Endothelial cell of umbilical vein (primary cell): ENCODE measurements at regions not wholly inside any gene's neighbourhood (a gene's known extent, or its start where the extent isn't known, plus 50 kb on each side); places are given as distances from the start of the nearest gene placed in this dataset.

ENCODE experiments used
- BruUV-seq: library from RNA; stranded (reverse); fragments of 400-500 nt; replicated peaks from 2 replicates; lab custom pipeline; 2021; lab: Mats Ljungman, UMichigan
- CTCF ChIA-PET: fragments of 300-600, 350-600 bp; sonication (Branson Sonifier 250); formaldehyde crosslinking; loops from one replicate; lab custom pipeline; 2021; ENCODE audit warnings: antibody characterized with exemption, inconsistent platforms; lab: Charles Lee
- POLR2A ChIA-PET: fragments of 300-600, 350-600 bp; sonication (Branson Sonifier 250); formaldehyde crosslinking; loops from one replicate; lab custom pipeline; 2021; ENCODE audit warnings: antibody characterized with exemption, inconsistent platforms; lab: Charles Lee
- DNase-seq: peaks from one replicate; pipeline ENCODE4 v3.0.0-alpha.2; 2011; ENCODE audit warnings: low read depth, low spot score
- FAIRE-seq: peaks from 2 replicates; lab custom pipeline; 2011; peaks lifted over from hg19 to GRCh38; lab: Jason Lieb, UNC
- H2AFZ ChIP-seq: 2 replicates; pipeline ENCODE4 v1.6.0; 2012; ENCODE audit warnings: low read depth, low read length, control low read depth, inconsistent platforms
- H3K27ac ChIP-seq: 2 replicates; pipeline ENCODE4 v1.5.1; 2011; ENCODE audit warnings: low read depth, mild to moderate bottlenecking, control low read depth, low read length, moderate library complexity; ENCODE audit not compliant: insufficient read depth
- H3K27me3 ChIP-seq, 2 experiments: 2 replicates each; pipeline versions ENCODE4 v1.6.0 to v1.6.1; 2011; ENCODE audit warnings: low read length in 2 of 2, mixed read lengths in 1 of 2; ENCODE audit not compliant: control insufficient read depth in 2 of 2, insufficient read depth in 2 of 2
- H3K36me3 ChIP-seq, 2 experiments: 2 replicates in 1 of 2; 3 replicates in 1 of 2; pipeline ENCODE4 v1.5.1; 2011; ENCODE audit warnings: low read length in 2 of 2, mild to moderate bottlenecking in 1 of 2, moderate library complexity in 1 of 2; ENCODE audit not compliant: control insufficient read depth in 2 of 2, insufficient read depth in 2 of 2; ENCODE audit errors: extremely low read depth in 1 of 2
- H3K4me1 ChIP-seq: 3 replicates; pipeline ENCODE4 v1.5.1; 2011; ENCODE audit warnings: mild to moderate bottlenecking, low read length; ENCODE audit not compliant: control insufficient read depth, insufficient read depth; ENCODE audit errors: extremely low read depth
- H3K4me2 ChIP-seq: 2 replicates; pipeline ENCODE4 v1.6.1; 2011; ENCODE audit warnings: low read length, control low read depth, mixed read lengths; ENCODE audit not compliant: insufficient read depth
- H3K4me3 ChIP-seq, 3 experiments: fragments of 200-600 bp in 1 of 3; sonication (generic), shearing (Covaris generic) in 1 of 3; replicated peaks in 1 of 3; 2 replicates each; pipeline ENCODE4 v1.5.1; 2011 to 2016; ENCODE audit warnings: control low read depth in 3 of 3, low read length in 3 of 3, mild to moderate bottlenecking in 2 of 3, inconsistent platforms in 1 of 3, low read depth in 1 of 3, moderate library complexity in 1 of 3; ENCODE audit not compliant: insufficient read depth in 1 of 3
- H3K79me2 ChIP-seq: 2 replicates; pipeline ENCODE4 v1.6.0; 2012; ENCODE audit warnings: low read length, inconsistent platforms; ENCODE audit not compliant: control insufficient read depth, insufficient read depth
- H3K9ac ChIP-seq: replicated peaks from 2 replicates; pipeline ENCODE3; 2011; ENCODE audit warnings: low read length, control low read depth; ENCODE audit not compliant: insufficient read depth; ENCODE audit errors: extremely low read depth
- H3K9me1 ChIP-seq: replicated peaks from 3 replicates; pipeline ENCODE4 v1.6.0; 2011; ENCODE audit warnings: mild to moderate bottlenecking, low read length; ENCODE audit not compliant: control insufficient read depth, insufficient read depth; ENCODE audit errors: extremely low read depth
- H3K9me3 ChIP-seq: replicated peaks from 2 replicates; pipeline ENCODE4 v1.5.1; 2012; ENCODE audit warnings: low read length, inconsistent platforms; ENCODE audit not compliant: control insufficient read depth, insufficient read depth
- H4K20me1 ChIP-seq: replicated peaks from 2 replicates; pipeline ENCODE3; 2011; ENCODE audit warnings: mild to moderate bottlenecking, low read length; ENCODE audit not compliant: control insufficient read depth, insufficient read depth; ENCODE audit errors: extremely low read depth
- EZH2 ChIP-seq: IDR thresholded peaks from 2 replicates; pipeline ENCODE4 v1.6.1; 2012; ENCODE audit warnings: borderline replicate concordance, low read depth, mild to moderate bottlenecking, moderate library complexity, low read length, inconsistent platforms; ENCODE audit not compliant: severe bottlenecking
- FOS ChIP-seq: IDR thresholded peaks from 2 replicates; pipeline ENCODE4 v1.6.1; 2011; ENCODE audit warnings: mild to moderate bottlenecking, low read length, moderate library complexity, borderline replicate concordance; ENCODE audit not compliant: insufficient read depth
- GATA2 ChIP-seq: IDR thresholded peaks from 2 replicates; pipeline ENCODE4 v1.7.0; 2011; ENCODE audit warnings: low read depth, mild to moderate bottlenecking, moderate library complexity, mixed read lengths, low read length; ENCODE audit not compliant: insufficient read length, insufficient read depth
- JUN ChIP-seq: IDR thresholded peaks from 2 replicates; pipeline ENCODE4 v1.6.1; 2011; ENCODE audit warnings: borderline replicate concordance, low read depth; ENCODE audit not compliant: insufficient read length, insufficient read depth
- MYC ChIP-seq: IDR thresholded peaks from one replicate; pipeline ENCODE4 v1.6.1; 2011; ENCODE audit warnings: mild to moderate bottlenecking, low read depth, low read length
- POLR2A ChIP-seq: IDR thresholded peaks from 2 replicates; pipeline ENCODE4 v1.6.1; 2012; ENCODE audit warnings: low read depth, mild to moderate bottlenecking, control low read depth, low read length
- dilution Hi-C: fragments of 300-500 bp; cut with MboI; formaldehyde crosslinking; loops from one replicate; pipeline ENCODE4 v1.15.0; 2019; ENCODE audit warnings: low sequenced_read_pairs; ENCODE audit not compliant: extremely low pct_ligation_motif_present
- intact Hi-C: fragments of 100-400 bp; cut with micrococcal nuclease; formaldehyde crosslinking; loops from one replicate; pipeline ENCODE4 v1.10.0; 2022
- TF ChIP-seq, protein P1 (sequence below), 2 donors: IDR thresholded peaks; 1 replicate in 1 of 2; 2 replicates in 1 of 2; pipeline ENCODE4 v1.5.1; 2011; ENCODE audit warnings: low read length in 2 of 2, mild to moderate bottlenecking in 2 of 2, moderate library complexity in 2 of 2, control low read depth in 1 of 2, inconsistent platforms in 1 of 2, low read depth in 1 of 2; ENCODE audit not compliant: insufficient read depth in 1 of 2; ENCODE audit errors: extremely low read depth in 1 of 2

DNA sequence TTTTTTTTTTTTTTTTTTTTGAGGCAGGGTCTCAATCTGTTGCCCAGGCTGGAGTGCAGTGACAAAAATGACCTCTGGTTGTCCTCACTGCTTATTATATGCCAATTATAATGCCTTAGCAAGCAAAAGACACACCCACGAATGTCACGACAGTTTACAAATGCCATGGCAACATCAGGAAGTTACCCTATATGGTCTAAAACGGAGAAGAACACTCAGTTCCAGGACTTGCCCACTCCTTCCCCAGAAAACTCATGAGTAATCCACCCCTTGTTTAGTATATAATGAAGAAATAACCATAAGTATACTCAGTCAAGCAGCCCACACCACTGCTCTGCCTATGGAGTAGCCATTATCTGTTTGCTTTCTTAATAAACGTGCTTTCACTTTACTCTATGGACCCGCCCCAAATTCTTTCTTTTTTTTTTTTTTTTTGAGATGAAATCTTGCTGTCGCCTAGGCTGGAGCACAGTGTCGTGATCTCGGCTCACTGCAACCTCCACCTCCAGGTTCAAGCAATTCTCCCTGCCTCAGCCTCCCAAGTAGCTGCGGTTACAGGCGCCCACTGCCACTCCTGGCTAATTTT is 106.2 kb downstream of the SMIM20 start:
- intact Hi-C loops, result no loop called here
- POLR2A ChIA-PET, result no interaction called here
- no peaks in the 10 kb centered on the region for H4K20me1 ChIP-seq
- CTCF ChIA-PET, result no interaction called here
- FAIRE-seq (no peak), DNase-seq (no peak)
- no peak for TF ChIP-seq JUN
- no peak for TF ChIP-seq POLR2A
- TF ChIP-seq FOS, result no peak
- no peak for TF ChIP-seq MYC
- no peak for TF ChIP-seq EZH2
- TF ChIP-seq, protein P1, sequence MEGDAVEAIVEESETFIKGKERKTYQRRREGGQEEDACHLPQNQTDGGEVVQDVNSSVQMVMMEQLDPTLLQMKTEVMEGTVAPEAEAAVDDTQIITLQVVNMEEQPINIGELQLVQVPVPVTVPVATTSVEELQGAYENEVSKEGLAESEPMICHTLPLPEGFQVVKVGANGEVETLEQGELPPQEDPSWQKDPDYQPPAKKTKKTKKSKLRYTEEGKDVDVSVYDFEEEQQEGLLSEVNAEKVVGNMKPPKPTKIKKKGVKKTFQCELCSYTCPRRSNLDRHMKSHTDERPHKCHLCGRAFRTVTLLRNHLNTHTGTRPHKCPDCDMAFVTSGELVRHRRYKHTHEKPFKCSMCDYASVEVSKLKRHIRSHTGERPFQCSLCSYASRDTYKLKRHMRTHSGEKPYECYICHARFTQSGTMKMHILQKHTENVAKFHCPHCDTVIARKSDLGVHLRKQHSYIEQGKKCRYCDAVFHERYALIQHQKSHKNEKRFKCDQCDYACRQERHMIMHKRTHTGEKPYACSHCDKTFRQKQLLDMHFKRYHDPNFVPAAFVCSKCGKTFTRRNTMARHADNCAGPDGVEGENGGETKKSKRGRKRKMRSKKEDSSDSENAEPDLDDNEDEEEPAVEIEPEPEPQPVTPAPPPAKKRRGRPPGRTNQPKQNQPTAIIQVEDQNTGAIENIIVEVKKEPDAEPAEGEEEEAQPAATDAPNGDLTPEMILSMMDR (IDR thresholded peaks at IDR 0.05; ENCODE audit: extremely low read depth in 1 of 2, insufficient read depth in 1 of 2, low read depth in 1 of 2, low read length in 2 of 2), result no peak
- TF ChIP-seq GATA2, result no peak
- H3K4me3 ChIP-seq, result no peak overlapping the region
- no peak overlapping the region for H2AFZ ChIP-seq
- no peaks in the 10 kb centered on the region for H3K79me2 ChIP-seq
- H3K4me1 ChIP-seq, result peaks cover 5% of the 10 kb centered on the region
- peaks cover 0 to 4% of the 10 kb centered on the region in 2 experiments for H3K27me3 ChIP-seq
- H3K27ac ChIP-seq, result no peak overlapping the region
- no peak overlapping the region for H3K9ac ChIP-seq
- H3K36me3 ChIP-seq, result no peaks in the 10 kb centered on the region
- dilution Hi-C loops, result no loop called here
- H3K9me3 ChIP-seq, result no peaks in the 10 kb centered on the region
- H3K9me1 ChIP-seq, result no peaks in the 10 kb centered on the region
- BruUV-seq, result no TSS peak
- H3K4me2 ChIP-seq, result no peak overlapping the region
